Panc1 (cell line): ENCODE measurements at regions not wholly inside any gene's neighbourhood (a gene's known extent, or its start where the extent isn't known, plus 50 kb on each side); places are given as distances from the start of the nearest gene placed in this dataset.

ENCODE experiments used
- ATAC-seq: fragments of 200-7000 bp; cut with Tn5 transposase; 2 replicates; pipeline ENCODE4 v1.9.1; 2020; ENCODE audit warnings: mild to moderate bottlenecking, moderate library complexity
- BruUV-seq: library from RNA; stranded (reverse); fragments of 400-500 nt; replicated peaks from 2 replicates; lab custom pipeline; 2021; lab: Mats Ljungman, UMichigan
- CTCF ChIA-PET: fragments of 300-600 bp; sonication (Branson Sonifier 250); formaldehyde crosslinking; loops from one replicate; lab custom pipeline; 2022; ENCODE audit warnings: antibody characterized with exemption; lab: Charles Lee
- POLR2A ChIA-PET: fragments of 300-600 bp; sonication (Branson Sonifier 250); formaldehyde crosslinking; loops from one replicate; lab custom pipeline; 2022; ENCODE audit warnings: antibody characterized with exemption; lab: Charles Lee
- DNase-seq: peaks from one replicate; pipeline ENCODE4 v3.0.0-alpha.2; 2010; ENCODE audit warnings: low read depth, low spot score
- H3K27ac ChIP-seq: 2 replicates; pipeline ENCODE4 v1.5.1; 2011; ENCODE audit warnings: mild to moderate bottlenecking, low read length, inconsistent platforms
- H3K27me3 ChIP-seq: fragments of 200-500 bp; sonication (Bioruptor generic); 2 replicates; pipeline ENCODE4 v1.6.0; 2014; ENCODE audit warnings: low read length, inconsistent platforms; ENCODE audit not compliant: control insufficient read depth, insufficient read depth
- H3K36me3 ChIP-seq: fragments of 200-500 bp; sonication (Bioruptor generic); 2 replicates; pipeline ENCODE4 v1.5.1; 2014; ENCODE audit warnings: inconsistent platforms, mild to moderate bottlenecking, low read length, moderate library complexity; ENCODE audit not compliant: control insufficient read depth, insufficient read depth
- H3K4me1 ChIP-seq: 2 replicates; pipeline ENCODE4 v1.5.1; 2011; ENCODE audit warnings: inconsistent platforms, mild to moderate bottlenecking, low read length, moderate library complexity; ENCODE audit not compliant: control insufficient read depth, insufficient read depth
- H3K4me3 ChIP-seq, 2 experiments: 2 replicates each; pipeline ENCODE4 v1.5.1; 2011 to 2012; ENCODE audit warnings: low read depth in 2 of 2, low read length in 2 of 2, mild to moderate bottlenecking in 2 of 2, inconsistent platforms in 1 of 2, moderate library complexity in 1 of 2
- H3K9me3 ChIP-seq: fragments of 200-500 bp; sonication (Bioruptor generic); 2 replicates; pipeline ENCODE4 v1.5.1; 2014; ENCODE audit warnings: low read depth, mild to moderate bottlenecking, inconsistent platforms, low read length, moderate library complexity; ENCODE audit not compliant: control insufficient read depth, insufficient read depth
- CTCF ChIP-seq: fragments of 450-650 bp; IDR thresholded peaks from 2 replicates; pipeline ENCODE4 v1.5.1; 2017; ENCODE audit warnings: mild to moderate bottlenecking
- POLR2AphosphoS5 ChIP-seq: IDR thresholded peaks from 2 replicates; pipeline ENCODE4 v1.6.1; 2012; ENCODE audit warnings: mild to moderate bottlenecking, low read depth, low read length, moderate library complexity
- REST ChIP-seq, 2 experiments: IDR thresholded peaks; 2 replicates each; pipeline ENCODE4 v1.6.1; 2011 to 2012; ENCODE audit warnings: low read depth in 2 of 2, control low read depth in 1 of 2, low read length in 1 of 2, mild to moderate bottlenecking in 1 of 2, moderate library complexity in 1 of 2; ENCODE audit not compliant: insufficient read depth in 1 of 2
- SIN3A ChIP-seq: IDR thresholded peaks from 2 replicates; pipeline ENCODE4 v1.6.1; 2012; ENCODE audit warnings: low read depth, mild to moderate bottlenecking, low read length, moderate library complexity, borderline replicate concordance; ENCODE audit not compliant: insufficient read depth
- TCF7L2 ChIP-seq: IDR thresholded peaks from 2 replicates; pipeline ENCODE4 v1.6.1; 2011; ENCODE audit warnings: mild to moderate bottlenecking, low read depth, low read length, inconsistent platforms
- in situ Hi-C: cut with HindIII; loops from 2 replicates; pipeline ENCODE4 v1.10.0; 2016; ENCODE audit warnings: low sequenced_read_pairs, low pct_unique_long_range_greater_than_20kb
- intact Hi-C: fragments of 100-400 bp; cut with micrococcal nuclease; formaldehyde crosslinking; loops from one replicate; pipeline ENCODE4 v1.10.0; 2022; ENCODE audit not compliant: unreplicated experiment

- ATAC-seq: no peak
- ChIA-PET CTCF (interaction anchor here (0.6 kb wide), 1 partner anchor 9 kb away, joined by 3 read pairs; no protein-coding TSS in a partner anchor), POLR2A (interaction anchor here (0.7 kb wide), 1 partner anchor 157 kb away, joined by 6 read pairs; no protein-coding TSS in a partner anchor)
- Histone ChIP-seq H3K27me3 (peaks cover 9% of the 10 kb centered on the region), H3K4me1 (no peaks in the 10 kb centered on the region), H3K9me3 (no peaks in the 10 kb centered on the region), H3K27ac (no peak overlapping the region), H3K36me3 (no peaks in the 10 kb centered on the region), H3K4me3 (no peak overlapping the region)
- no peak for TF ChIP-seq TCF7L2
- TF ChIP-seq POLR2AphosphoS5: no peak
- TF ChIP-seq SIN3A: no peak
- no peak for DNase-seq
- intact Hi-C loops: no loop called here
- no TSS peak for BruUV-seq
- in situ Hi-C loops: no loop called here
Measured at GRCh38 chr1:62998845-62999649, 215.1 kb downstream of the ATG4C start.

GRCh38 chr1:63000508-63000907 lies 216.6 kb downstream of the ATG4C start:
- H3K9me3 ChIP-seq: no peaks in the 10 kb centered on the region
- no peaks in the 10 kb centered on the region for H3K36me3 ChIP-seq
- TF ChIP-seq SIN3A: no peak
- TF ChIP-seq POLR2AphosphoS5: no peak
- TF ChIP-seq REST (IDR thresholded peaks at IDR 0.05; ENCODE audit: insufficient read depth in 1 of 2, low read depth in 2 of 2, low read length in 1 of 2): no peak
- no peak for TF ChIP-seq TCF7L2
- no peak for TF ChIP-seq CTCF
- DNase-seq (no peak), ATAC-seq (no peak)
- no peak overlapping the region for H3K4me3 ChIP-seq
- H3K4me1 ChIP-seq: no peaks in the 10 kb centered on the region
- in situ Hi-C loops (no loop called here), intact Hi-C loops (no loop called here)
- no peak overlapping the region for H3K27ac ChIP-seq
- ChIA-PET CTCF (no interaction called here), POLR2A (no interaction called here)
- peaks cover 9% of the 10 kb centered on the region for H3K27me3 ChIP-seq
- BruUV-seq: no TSS peak

GRCh38 chr1:63004868-63005267 lies 220.9 kb downstream of the ATG4C start:
- CTCF ChIA-PET: interaction anchor here (0.7 to 1.1 kb wide), 3 partner anchors 9 to 428 kb away, joined by 3 read pairs; no protein-coding TSS in a partner anchor

More at GRCh38 chr1:63004868-63005267, 220.9 kb downstream of the ATG4C start:
- H3K27me3 ChIP-seq: peaks cover 2% of the 10 kb centered on the region
- no peak overlapping the region for H3K27ac ChIP-seq
- no peaks in the 10 kb centered on the region for H3K9me3 ChIP-seq
- no peak for DNase-seq
- H3K4me3 ChIP-seq: no peak overlapping the region
- peak; percentile 69; the same call in 1 of the 2 replicates for ATAC-seq
- POLR2A ChIA-PET: no interaction called here
- H3K4me1 ChIP-seq: no peaks in the 10 kb centered on the region
- no TSS peak for BruUV-seq
- in situ Hi-C loops: no loop called here
- H3K36me3 ChIP-seq: no peaks in the 10 kb centered on the region
- intact Hi-C loops: no loop called here
- no peak for TF ChIP-seq POLR2AphosphoS5
- TF ChIP-seq TCF7L2: no peak
- peak; percentile 49 for TF ChIP-seq CTCF
